MM.1S (cell line): ENCODE measurements at regions not wholly inside any gene's neighbourhood (a gene's known extent, or its start where the extent isn't known, plus 50 kb on each side); places are given as distances from the start of the nearest gene placed in this dataset.
A peak's percentile ranks its signal among the peaks of the same experiment; 100 is the strongest.

ENCODE experiments used
- DNase-seq: peaks from one replicate; pipeline ENCODE4 v3.0.0-alpha.2; 2015
- H2AFZ ChIP-seq: fragments of 300-600 bp; sonication (generic); 2 replicates; pipeline ENCODE4 v1.6.0; 2016; ENCODE audit warnings: antibody characterized with exemption, low read length
- H3F3A ChIP-seq: fragments of 300-600 bp; sonication (generic); 2 replicates; pipeline ENCODE4 v1.6.1; 2016; ENCODE audit warnings: mild to moderate bottlenecking, antibody characterized with exemption, low read length, moderate library complexity, mixed read lengths; ENCODE audit not compliant: insufficient read depth
- H3K27ac ChIP-seq: fragments of 300-600 bp; sonication (generic); 2 replicates; pipeline ENCODE4 v1.5.1; 2016; ENCODE audit warnings: mild to moderate bottlenecking, low read length
- H3K27me3 ChIP-seq: fragments of 300-600 bp; sonication (generic); replicated peaks from 2 replicates; pipeline ENCODE4 v1.6.0; 2016; ENCODE audit warnings: low read length; ENCODE audit not compliant: insufficient read depth
- H3K36me3 ChIP-seq: fragments of 300-600 bp; sonication (generic); replicated peaks from 2 replicates; pipeline ENCODE4 v1.6.1; 2016; ENCODE audit warnings: mild to moderate bottlenecking, low read length, mixed read lengths; ENCODE audit not compliant: insufficient read depth
- H3K4me1 ChIP-seq: fragments of 300-600 bp; sonication (generic); 2 replicates; pipeline ENCODE4 v1.6.1; 2016; ENCODE audit warnings: low read length, mixed read lengths
- H3K4me2 ChIP-seq: fragments of 300-600 bp; sonication (generic); 2 replicates; pipeline ENCODE4 v1.6.0; 2016; ENCODE audit warnings: low read depth, low read length
- H3K4me3 ChIP-seq: fragments of 300-600 bp; sonication (generic); 2 replicates; pipeline ENCODE4 v1.5.1; 2016; ENCODE audit warnings: low read length, mixed read lengths
- H3K79me2 ChIP-seq: fragments of 300-600 bp; sonication (generic); 2 replicates; pipeline ENCODE4 v1.6.1; 2016; ENCODE audit warnings: mixed run types, low read length, mixed read lengths
- H3K9ac ChIP-seq: fragments of 300-600 bp; sonication (generic); 2 replicates; pipeline ENCODE4 v1.6.1; 2016; ENCODE audit warnings: low read length, mixed read lengths
- H3K9me2 ChIP-seq: fragments of 300-600 bp; sonication (generic); replicated peaks from 2 replicates; pipeline ENCODE4 v1.6.1; 2016; ENCODE audit warnings: mild to moderate bottlenecking, low read length, mixed read lengths; ENCODE audit not compliant: insufficient read depth
- H3K9me3 ChIP-seq: fragments of 300-600 bp; sonication (generic); replicated peaks from 2 replicates; pipeline ENCODE4 v1.6.1; 2016; ENCODE audit warnings: mild to moderate bottlenecking, low read length, mixed read lengths; ENCODE audit not compliant: insufficient read depth
- H4K20me1 ChIP-seq: fragments of 300-600 bp; sonication (generic); 2 replicates; pipeline ENCODE4 v1.6.1; 2016; ENCODE audit warnings: mild to moderate bottlenecking, low read length, moderate library complexity, mixed read lengths; ENCODE audit not compliant: insufficient read depth
- EZH2 ChIP-seq: fragments of 300-600 bp; sonication (generic); optimal IDR thresholded peaks from 2 replicates; pipeline ENCODE3; 2017; ENCODE audit warnings: low read depth, mild to moderate bottlenecking, antibody characterized with exemption, low read length, mixed read lengths
- EZH2phosphoT487 ChIP-seq: fragments of 300-600 bp; sonication (generic); IDR thresholded peaks from 2 replicates; pipeline ENCODE4 v1.6.1; 2018; ENCODE audit warnings: antibody characterized with exemption, low read length
- TF ChIP-seq, protein P1 (sequence below): fragments of 300-600 bp; sonication (generic); IDR thresholded peaks from 2 replicates; pipeline ENCODE4 v1.5.1; 2016; ENCODE audit warnings: antibody characterized with exemption, low read length, mixed read lengths

- no peak overlapping the region for H2AFZ ChIP-seq
- no peak overlapping the region for H3K4me3 ChIP-seq
- DNase-seq, result no peak
- H3F3A ChIP-seq, result no peaks in the 10 kb centered on the region
- TF ChIP-seq, protein P1, sequence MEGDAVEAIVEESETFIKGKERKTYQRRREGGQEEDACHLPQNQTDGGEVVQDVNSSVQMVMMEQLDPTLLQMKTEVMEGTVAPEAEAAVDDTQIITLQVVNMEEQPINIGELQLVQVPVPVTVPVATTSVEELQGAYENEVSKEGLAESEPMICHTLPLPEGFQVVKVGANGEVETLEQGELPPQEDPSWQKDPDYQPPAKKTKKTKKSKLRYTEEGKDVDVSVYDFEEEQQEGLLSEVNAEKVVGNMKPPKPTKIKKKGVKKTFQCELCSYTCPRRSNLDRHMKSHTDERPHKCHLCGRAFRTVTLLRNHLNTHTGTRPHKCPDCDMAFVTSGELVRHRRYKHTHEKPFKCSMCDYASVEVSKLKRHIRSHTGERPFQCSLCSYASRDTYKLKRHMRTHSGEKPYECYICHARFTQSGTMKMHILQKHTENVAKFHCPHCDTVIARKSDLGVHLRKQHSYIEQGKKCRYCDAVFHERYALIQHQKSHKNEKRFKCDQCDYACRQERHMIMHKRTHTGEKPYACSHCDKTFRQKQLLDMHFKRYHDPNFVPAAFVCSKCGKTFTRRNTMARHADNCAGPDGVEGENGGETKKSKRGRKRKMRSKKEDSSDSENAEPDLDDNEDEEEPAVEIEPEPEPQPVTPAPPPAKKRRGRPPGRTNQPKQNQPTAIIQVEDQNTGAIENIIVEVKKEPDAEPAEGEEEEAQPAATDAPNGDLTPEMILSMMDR, result no peak
- no peak for TF ChIP-seq EZH2phosphoT487
- H3K79me2 ChIP-seq, result no peaks in the 10 kb centered on the region
- H3K27me3 ChIP-seq, result no peaks in the 10 kb centered on the region
- no peak overlapping the region for H3K9ac ChIP-seq
- H3K9me3 ChIP-seq, result no peaks in the 10 kb centered on the region
- no peaks in the 10 kb centered on the region for H3K4me1 ChIP-seq
- no peaks in the 10 kb centered on the region for H3K36me3 ChIP-seq
- no peak overlapping the region for H3K27ac ChIP-seq
- no peaks in the 10 kb centered on the region for H4K20me1 ChIP-seq
- H3K9me2 ChIP-seq, result no peaks in the 10 kb centered on the region
- no peak overlapping the region for H3K4me2 ChIP-seq
Observed at GRCh38 chr5:13278811-13279210, 665.7 kb downstream of the DNAH5 start.

DNA sequence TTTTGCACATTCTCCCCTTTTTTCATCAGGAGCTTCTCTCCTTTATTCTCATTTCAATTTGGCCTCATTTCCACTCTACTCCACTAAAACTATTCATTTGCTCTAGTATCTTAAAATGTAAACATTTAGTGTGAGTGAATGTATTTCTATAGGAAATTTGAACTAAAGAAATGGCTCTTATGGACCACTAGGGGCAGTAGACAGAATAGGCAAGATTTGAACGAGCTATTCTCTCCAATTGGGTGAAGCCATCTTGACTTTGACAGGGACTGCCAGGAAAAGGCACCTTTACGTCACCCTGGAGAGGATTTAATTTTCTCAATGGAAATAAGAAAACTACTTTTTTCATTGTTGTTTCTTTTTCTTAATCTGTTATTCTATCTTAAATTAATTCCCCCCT lies 666.3 kb downstream of the DNAH5 start:
- Histone ChIP-seq H3K27ac (no peak overlapping the region), H3K36me3 (no peaks in the 10 kb centered on the region), H4K20me1 (no peaks in the 10 kb centered on the region), H3K9me2 (no peaks in the 10 kb centered on the region), H3K4me3 (no peak overlapping the region), H3K9ac (no peak overlapping the region), H3F3A (no peaks in the 10 kb centered on the region), H3K4me2 (no peak overlapping the region), H2AFZ (no peak overlapping the region), H3K79me2 (no peaks in the 10 kb centered on the region), H3K27me3 (no peaks in the 10 kb centered on the region), H3K9me3 (no peaks in the 10 kb centered on the region), H3K4me1 (no peaks in the 10 kb centered on the region)
- peak; percentile 18 for DNase-seq
- no peak for TF ChIP-seq EZH2
- TF ChIP-seq EZH2phosphoT487, result no peak
- TF ChIP-seq, protein P1, result peak; percentile 39; the same call in 1 of the 2 replicates

DNA sequence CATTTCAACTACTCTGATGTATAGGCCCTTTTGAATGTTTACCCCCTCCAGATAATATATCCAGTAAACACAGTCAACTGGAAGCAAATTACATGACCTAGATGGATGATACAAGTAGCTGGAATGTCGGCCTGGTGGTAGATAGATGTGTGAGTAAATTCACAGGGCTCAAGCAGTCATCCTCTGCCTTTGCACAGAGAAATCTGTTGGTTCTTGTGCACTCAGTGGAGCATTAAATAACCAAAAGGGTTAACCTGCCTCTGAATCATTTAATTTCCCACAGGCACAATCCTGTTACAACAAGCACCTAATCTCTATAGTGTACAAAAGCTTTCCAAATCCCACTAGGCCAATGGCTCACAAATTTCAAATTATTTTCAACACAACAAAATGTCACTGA lies 668.3 kb downstream of the DNAH5 start:
- Histone ChIP-seq H3K9me3 (no peaks in the 10 kb centered on the region), H2AFZ (no peak overlapping the region), H3K9me2 (no peaks in the 10 kb centered on the region), H3K79me2 (no peaks in the 10 kb centered on the region), H3K27me3 (no peaks in the 10 kb centered on the region), H3K27ac (no peak overlapping the region), H3K9ac (no peak overlapping the region), H3K4me1 (no peaks in the 10 kb centered on the region), H3F3A (no peaks in the 10 kb centered on the region), H3K4me3 (no peak overlapping the region), H4K20me1 (no peaks in the 10 kb centered on the region), H3K4me2 (no peak overlapping the region), H3K36me3 (no peaks in the 10 kb centered on the region)
- TF ChIP-seq EZH2, result no peak
- TF ChIP-seq, protein P1, result no peak
- no peak for DNase-seq
